GM12878 (cell line): ENCODE measurements at regions not wholly inside any gene's neighbourhood (a gene's known extent, or its start where the extent isn't known, plus 50 kb on each side); places are given as distances from the start of the nearest gene placed in this dataset.

ENCODE experiments used
- ATAC-seq: fragments of 200-7000 bp; cut with Tn5 transposase; 3 replicates; pipeline ENCODE4 v1.9.1; 2020; ENCODE audit warnings: mild to moderate bottlenecking, moderate library complexity
- BruUV-seq: library from RNA; stranded (reverse); fragments of 400-500 nt; replicated peaks from 2 replicates; lab custom pipeline; 2021; lab: Mats Ljungman, UMichigan
- CTCF ChIA-PET: fragments of 300-600 bp; sonication (Branson Sonifier 250); formaldehyde crosslinking; extraction: SDS; loops from one replicate; lab custom pipeline; 2021; ENCODE audit warnings: inconsistent platforms; lab: Yijun Ruan, JAX
- POLR2A ChIA-PET: fragments of 350-600 bp; formaldehyde crosslinking; extraction: SDS; loops from one replicate; lab custom pipeline; 2021; ENCODE audit warnings: inconsistent platforms; lab: Charles Lee
- RAD21 ChIA-PET: fragments of 300-600 bp; sonication (Branson Sonifier 250); formaldehyde crosslinking; loops from one replicate; lab custom pipeline; 2023; ENCODE audit warnings: antibody characterized with exemption; ENCODE audit not compliant: unreplicated experiment; lab: Charles Lee
- SMC1A ChIA-PET: fragments of 300-600 bp; sonication (Branson Sonifier 250); formaldehyde crosslinking; loops from one replicate; lab custom pipeline; 2023; ENCODE audit not compliant: unreplicated experiment, uncharacterized antibody; lab: Charles Lee
- DNase-seq: peaks from one replicate; pipeline ENCODE4 v3.0.0-alpha.2; 2011; ENCODE audit warnings: low read depth, low spot score
- FAIRE-seq: peaks from 3 replicates; lab custom pipeline; 2011; peaks lifted over from hg19 to GRCh38; lab: Jason Lieb, UNC
- H2AFZ ChIP-seq: 2 replicates; pipeline ENCODE4 v1.6.0; 2011; ENCODE audit warnings: low read depth, low read length, control low read depth; ENCODE audit not compliant: control insufficient read depth
- H3K27ac ChIP-seq: 2 replicates; pipeline ENCODE4 v1.5.1; 2011; ENCODE audit warnings: control low read depth; ENCODE audit not compliant: control insufficient read depth, insufficient read depth
- H3K27me3 ChIP-seq, 2 experiments: replicated peaks in 1 of 2; 2 replicates each; pipeline versions ENCODE4 v1.6.0 to v1.6.1; 2011; ENCODE audit warnings: low read length in 1 of 2; ENCODE audit not compliant: control insufficient read depth in 2 of 2, insufficient read depth in 2 of 2
- H3K36me3 ChIP-seq, 2 experiments: 2 replicates each; pipeline ENCODE4 v1.5.1; 2011; ENCODE audit warnings: low read length in 1 of 2; ENCODE audit not compliant: control insufficient read depth in 2 of 2, insufficient read depth in 2 of 2
- H3K4me1 ChIP-seq: 2 replicates; pipeline ENCODE4 v1.6.1; 2011; ENCODE audit warnings: mild to moderate bottlenecking, low read length, moderate library complexity, mixed read lengths; ENCODE audit not compliant: control insufficient read depth, insufficient read depth
- H3K4me2 ChIP-seq: 2 replicates; pipeline ENCODE4 v1.6.0; 2011; ENCODE audit warnings: control low read depth; ENCODE audit not compliant: control insufficient read depth, insufficient read depth
- H3K4me3 ChIP-seq: fragments of 200-600 bp; sonication (generic); 2 replicates; pipeline ENCODE4 v1.5.1; 2016
- H3K79me2 ChIP-seq: 2 replicates; pipeline ENCODE4 v1.6.0; 2011; ENCODE audit warnings: low read length; ENCODE audit not compliant: control insufficient read depth, insufficient read depth
- H3K9ac ChIP-seq: 2 replicates; pipeline ENCODE4 v1.8.0; 2011; ENCODE audit warnings: low read length, control low read depth, mixed read lengths; ENCODE audit not compliant: control insufficient read depth, insufficient read depth
- H3K9me3 ChIP-seq: replicated peaks from 3 replicates; pipeline ENCODE4 v1.5.1; 2011; ENCODE audit warnings: mild to moderate bottlenecking, low read length; ENCODE audit not compliant: control insufficient read depth, insufficient read depth
- H4K20me1 ChIP-seq: 2 replicates; pipeline ENCODE4 v1.6.0; 2011; ENCODE audit not compliant: control insufficient read depth, insufficient read depth
- BHLHE40 ChIP-seq, 2 experiments: fragments of 450-650 bp in 1 of 2; IDR thresholded peaks; 2 replicates each; pipeline ENCODE4 v1.6.1; 2011 to 2017; ENCODE audit warnings: low read depth in 2 of 2, borderline replicate concordance in 1 of 2, improper control_type of control experiment in 1 of 2, low read length in 1 of 2, mild to moderate bottlenecking in 1 of 2
- CBX5 ChIP-seq: sonication (generic); IDR thresholded peaks from 2 replicates; pipeline ENCODE4 v1.6.1; 2016; ENCODE audit warnings: low read depth, moderate library complexity, mild to moderate bottlenecking, inconsistent platforms
- CREB1 ChIP-seq: IDR thresholded peaks from 2 replicates; pipeline ENCODE4 v1.6.1; 2012; ENCODE audit warnings: low read depth, mild to moderate bottlenecking, inconsistent platforms
- E2F4 ChIP-seq: IDR thresholded peaks from 2 replicates; pipeline ENCODE4 v1.6.1; 2012; ENCODE audit warnings: low read depth, low read length, improper control_type of control experiment
- FOXK2 ChIP-seq: fragments of 450-650 bp; IDR thresholded peaks from 2 replicates; pipeline ENCODE4 v1.6.1; 2017; ENCODE audit warnings: mild to moderate bottlenecking, moderate library complexity
- GATAD2B ChIP-seq: fragments of 450-650 bp; conservative IDR thresholded peaks from 2 replicates; pipeline ENCODE4 v1.6.1; 2017; ENCODE audit warnings: low read depth, mild to moderate bottlenecking, moderate library complexity
- IRF3 ChIP-seq: fragments of 450-650 bp; IDR thresholded peaks from 2 replicates; pipeline ENCODE4 v1.6.1; 2014; ENCODE audit warnings: mild to moderate bottlenecking
- IRF5 ChIP-seq: fragments of 450-650 bp; IDR thresholded peaks from 2 replicates; pipeline ENCODE4 v1.6.1; 2017; ENCODE audit warnings: borderline replicate concordance
- JUNB ChIP-seq: IDR thresholded peaks from 2 replicates; pipeline ENCODE4 v1.6.1; 2016; ENCODE audit warnings: antibody characterized with exemption, mild to moderate bottlenecking
- MYB ChIP-seq: fragments of 150-350 bp; IDR thresholded peaks from 2 replicates; pipeline ENCODE4 v1.6.1; 2014; ENCODE audit warnings: mild to moderate bottlenecking, low read depth, low read length, borderline replicate concordance
- NFIC ChIP-seq: IDR thresholded peaks from 2 replicates; pipeline ENCODE4 v1.6.1; 2012; ENCODE audit warnings: low read depth, mild to moderate bottlenecking, inconsistent platforms, low read length, moderate library complexity
- NFYB ChIP-seq: IDR thresholded peaks from 2 replicates; pipeline ENCODE4 v1.6.1; 2011; ENCODE audit warnings: low read depth, mild to moderate bottlenecking, low read length, improper control_type of control experiment, moderate library complexity; ENCODE audit not compliant: insufficient read depth
- PAX5 ChIP-seq: IDR thresholded peaks from 2 replicates; pipeline ENCODE4 v1.6.1; 2011; ENCODE audit warnings: low read depth, low read length, borderline replicate concordance
- SMAD5 ChIP-seq: IDR thresholded peaks from 2 replicates; pipeline ENCODE4 v1.6.1; 2016; ENCODE audit warnings: antibody characterized with exemption, low read depth
- STAT1 ChIP-seq: fragments of 450-650 bp; conservative IDR thresholded peaks from 2 replicates; pipeline ENCODE4 v1.6.1; 2014; ENCODE audit warnings: antibody characterized with exemption, mild to moderate bottlenecking
- WRNIP1 ChIP-seq: IDR thresholded peaks from 2 replicates; pipeline ENCODE4 v1.6.1; 2011; ENCODE audit warnings: low read depth, low read length, improper control_type of control experiment, borderline replicate concordance
- ZBED1 ChIP-seq: IDR thresholded peaks from 2 replicates; pipeline ENCODE4 v1.6.1; 2016; ENCODE audit warnings: borderline replicate concordance
- ZZZ3 ChIP-seq: IDR thresholded peaks from 2 replicates; pipeline ENCODE4 v1.6.1; 2011; ENCODE audit warnings: low read depth; ENCODE audit not compliant: control insufficient read depth, insufficient read length
- WGBS: methylation state at CpG from one replicate; pipeline ENCODE4 v1.1.6; 2016; ENCODE audit warnings: low lambda C conversion rate; ENCODE audit not compliant: insufficient replicate concordance, insufficient coverage; ENCODE audit errors: missing lambda C conversion rate; 5-methylcytosine and 5-hydroxymethylcytosine counted together
- in situ Hi-C: fragments of 300-500 bp; cut with MboI; formaldehyde crosslinking; loops from 9 replicates; pipeline ENCODE4 v1.14.3; 2018; ENCODE audit warnings: mixed read lengths
- intact Hi-C: fragments of 100-400 bp; cut with micrococcal nuclease; formaldehyde crosslinking; loops from one replicate; pipeline ENCODE4 v1.14.2; 2022; ENCODE audit not compliant: unreplicated experiment

GRCh38 chr19:23560051-23560450 is 127.0 kb downstream of the ZNF675 start:
- H3K27me3 ChIP-seq, result no peaks in the 10 kb centered on the region
- ATAC-seq, result no peak
- H3K79me2 ChIP-seq, result no peaks in the 10 kb centered on the region
- no peak overlapping the region for H2AFZ ChIP-seq
- in situ Hi-C loops (no loop called here), intact Hi-C loops (no loop called here)
- RAD21 ChIA-PET, result no interaction called here
- no peaks in the 10 kb centered on the region for H3K36me3 ChIP-seq
- BruUV-seq, result no TSS peak
- H3K9ac ChIP-seq, result no peak overlapping the region
- 0% methylated on average over 2 of the region's 2 CpGs for WGBS
- no peak overlapping the region for H3K4me2 ChIP-seq
- SMC1A ChIA-PET, result no interaction called here
- FAIRE-seq, result no peak
- DNase-seq, result no peak
- H3K4me3 ChIP-seq, result no peak overlapping the region
- no peak overlapping the region for H3K27ac ChIP-seq
- CTCF ChIA-PET, result no interaction called here
- no peaks in the 10 kb centered on the region for H3K4me1 ChIP-seq
- H4K20me1 ChIP-seq, result no peaks in the 10 kb centered on the region
- no peak for TF ChIP-seq NFIC
- no peak for TF ChIP-seq ZZZ3
- no peak for TF ChIP-seq STAT1
- no peak for TF ChIP-seq CBX5
- no peak for TF ChIP-seq MYB
- TF ChIP-seq ZBED1, result no peak
- no peak for TF ChIP-seq E2F4
- TF ChIP-seq NFYB, result no peak
- TF ChIP-seq WRNIP1, result no peak
- TF ChIP-seq GATAD2B, result no peak
- TF ChIP-seq JUNB, result no peak
- TF ChIP-seq IRF3, result no peak
- no peak for TF ChIP-seq CREB1
- no peak for TF ChIP-seq FOXK2
- no peak for TF ChIP-seq SMAD5
- no peak for TF ChIP-seq PAX5
- no peak for TF ChIP-seq BHLHE40 (IDR thresholded peaks at IDR 0.05; ENCODE audit: borderline replicate concordance in 1 of 2, low read depth in 2 of 2, low read length in 1 of 2)
- TF ChIP-seq IRF5, result no peak
- TF ChIP-seq, all 136 proteins: peak for 0
- H3K9me3 ChIP-seq, result no peaks in the 10 kb centered on the region; the same call in 2 of the 3 replicates
- POLR2A ChIA-PET, result no interaction called here
